ENCODE measurements at regions not wholly inside any gene's neighbourhood (a gene's known extent, or its start where the extent isn't known, plus 50 kb on each side); places are given as distances from the start of the nearest gene placed in this dataset.

DNA sequence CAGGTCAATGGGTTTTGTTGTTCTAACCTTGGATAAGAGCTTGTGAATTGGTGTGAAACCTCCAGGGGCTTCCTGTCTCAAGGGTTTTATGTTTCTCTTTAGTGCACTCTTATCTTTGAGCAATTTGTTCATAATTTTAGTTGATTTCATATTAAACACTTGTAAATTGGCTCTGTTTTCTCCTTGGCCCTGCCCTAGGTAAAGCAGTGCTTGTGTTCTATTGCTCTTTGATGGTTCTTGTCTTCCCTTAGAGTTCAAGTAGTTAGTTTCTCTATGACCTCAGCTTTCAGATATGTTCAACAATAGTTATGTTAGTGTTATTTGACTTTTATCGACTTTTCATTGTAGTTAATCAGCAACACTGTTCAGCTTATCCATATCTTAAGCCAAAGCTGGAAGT is 566.4 kb upstream of the POT1 start:
- DNase-seq = no peak
- BruUV-seq (replicated peaks) = no TSS peak
- Histone ChIP-seq H3K4me3 (ENCODE audit: low read depth, low read length) (no peak overlapping the region), H3K27me3 (replicated peaks; ENCODE audit: control insufficient read depth, insufficient read depth, low read length) (no peaks in the 10 kb centered on the region), H3K36me3 (ENCODE audit: control insufficient read depth, insufficient read depth, low read length) (no peaks in the 10 kb centered on the region), H3K9me3 (no peaks in the 10 kb centered on the region), H3K4me1 (no peaks in the 10 kb centered on the region)
- Mint-ChIP-seq H3K36me3 (ENCODE audit: insufficient read depth, unreplicated experiment) (no peaks in the 10 kb centered on the region), H3K27me3 (ENCODE audit: insufficient read depth, unreplicated experiment) (no peaks in the 10 kb centered on the region), H3K4me3 (ENCODE audit: unreplicated experiment) (no peak overlapping the region), H3K9me3 (ENCODE audit: unreplicated experiment) (no peaks in the 10 kb centered on the region), H3K27ac (ENCODE audit: unreplicated experiment) (no peak overlapping the region), H3K4me1 (ENCODE audit: low read depth, unreplicated experiment) (no peaks in the 10 kb centered on the region)
- CTCF ChIA-PET = no interaction called here
- intact Hi-C loops (cut with micrococcal nuclease; ENCODE audit: unreplicated experiment) = no loop called here
- POLR2A ChIA-PET = no interaction called here
- TF ChIP-seq, protein P1, sequence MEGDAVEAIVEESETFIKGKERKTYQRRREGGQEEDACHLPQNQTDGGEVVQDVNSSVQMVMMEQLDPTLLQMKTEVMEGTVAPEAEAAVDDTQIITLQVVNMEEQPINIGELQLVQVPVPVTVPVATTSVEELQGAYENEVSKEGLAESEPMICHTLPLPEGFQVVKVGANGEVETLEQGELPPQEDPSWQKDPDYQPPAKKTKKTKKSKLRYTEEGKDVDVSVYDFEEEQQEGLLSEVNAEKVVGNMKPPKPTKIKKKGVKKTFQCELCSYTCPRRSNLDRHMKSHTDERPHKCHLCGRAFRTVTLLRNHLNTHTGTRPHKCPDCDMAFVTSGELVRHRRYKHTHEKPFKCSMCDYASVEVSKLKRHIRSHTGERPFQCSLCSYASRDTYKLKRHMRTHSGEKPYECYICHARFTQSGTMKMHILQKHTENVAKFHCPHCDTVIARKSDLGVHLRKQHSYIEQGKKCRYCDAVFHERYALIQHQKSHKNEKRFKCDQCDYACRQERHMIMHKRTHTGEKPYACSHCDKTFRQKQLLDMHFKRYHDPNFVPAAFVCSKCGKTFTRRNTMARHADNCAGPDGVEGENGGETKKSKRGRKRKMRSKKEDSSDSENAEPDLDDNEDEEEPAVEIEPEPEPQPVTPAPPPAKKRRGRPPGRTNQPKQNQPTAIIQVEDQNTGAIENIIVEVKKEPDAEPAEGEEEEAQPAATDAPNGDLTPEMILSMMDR (IDR thresholded peaks at IDR 0.05; ENCODE audit: insufficient read depth in 1 of 2, low read depth in 1 of 2, low read length in 1 of 2, severe bottlenecking in 1 of 2, unreplicated experiment in 1 of 2) = no peak

DNA sequence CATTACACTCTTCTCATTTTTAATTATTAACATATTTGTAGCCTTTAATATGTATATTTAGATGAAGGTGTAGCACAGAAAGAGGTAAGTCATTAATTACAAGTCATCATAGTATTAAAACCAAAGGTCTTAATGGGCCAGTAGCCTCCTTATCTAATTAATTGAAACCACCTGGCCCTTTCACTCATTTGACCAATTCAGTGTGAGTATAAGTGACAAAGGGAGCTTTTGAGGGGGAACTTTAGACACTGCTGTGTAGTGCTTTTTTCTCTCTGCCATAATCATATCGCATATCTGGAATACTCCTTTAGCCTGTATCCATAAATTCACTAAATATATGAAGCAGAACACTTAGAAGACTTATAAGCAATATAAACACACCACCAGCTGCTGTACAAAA is 562.9 kb upstream of the POT1 start:
- H3K4me1 ChIP-seq = no peaks in the 10 kb centered on the region
- DNase-seq = no peak
- H3K36me3 ChIP-seq (ENCODE audit: control insufficient read depth, insufficient read depth, low read length) = no peaks in the 10 kb centered on the region
- TF ChIP-seq, protein P1 (IDR thresholded peaks at IDR 0.05; ENCODE audit: insufficient read depth in 1 of 2, low read depth in 1 of 2, low read length in 1 of 2, severe bottlenecking in 1 of 2, unreplicated experiment in 1 of 2) = no peak
- no peaks in the 10 kb centered on the region for H3K27me3 ChIP-seq (replicated peaks; ENCODE audit: control insufficient read depth, insufficient read depth, low read length)
- H3K4me3 ChIP-seq (ENCODE audit: low read depth, low read length) = no peak overlapping the region
- Mint-ChIP-seq H3K4me3 (ENCODE audit: unreplicated experiment) (no peak overlapping the region), H3K27me3 (ENCODE audit: insufficient read depth, unreplicated experiment) (no peaks in the 10 kb centered on the region), H3K27ac (ENCODE audit: unreplicated experiment) (no peak overlapping the region), H3K36me3 (ENCODE audit: insufficient read depth, unreplicated experiment) (no peaks in the 10 kb centered on the region), H3K4me1 (ENCODE audit: low read depth, unreplicated experiment) (no peaks in the 10 kb centered on the region), H3K9me3 (ENCODE audit: unreplicated experiment) (no peaks in the 10 kb centered on the region)
- no peaks in the 10 kb centered on the region for H3K9me3 ChIP-seq
- ChIA-PET CTCF (no interaction called here), POLR2A (no interaction called here)
- intact Hi-C loops (cut with micrococcal nuclease; ENCODE audit: unreplicated experiment) = no loop called here
- BruUV-seq (replicated peaks) = no TSS peak

DNA sequence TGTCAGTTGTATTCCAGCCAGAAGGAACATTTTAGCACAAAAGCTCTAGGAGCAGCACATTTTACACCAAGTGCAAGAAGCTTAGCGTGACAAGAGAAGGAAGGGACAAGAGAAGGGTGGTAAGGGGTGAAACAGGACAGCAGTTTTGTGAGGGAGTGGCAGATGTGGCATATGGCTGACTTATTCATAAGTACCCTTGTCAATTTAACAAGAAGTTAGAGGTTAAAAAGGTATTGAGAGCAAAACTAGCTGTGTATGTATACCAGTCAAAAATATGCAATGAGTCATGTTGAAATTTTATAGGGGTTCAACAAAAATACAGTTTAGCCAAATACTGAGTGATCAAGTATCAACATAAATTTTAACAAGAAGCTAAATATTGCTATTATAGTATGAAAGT is 561.5 kb upstream of the POT1 start:
- CTCF ChIA-PET = no interaction called here
- H3K4me1 Mint-ChIP-seq (ENCODE audit: low read depth, unreplicated experiment) = no peaks in the 10 kb centered on the region
- Histone ChIP-seq H3K4me1 (no peaks in the 10 kb centered on the region), H3K36me3 (ENCODE audit: control insufficient read depth, insufficient read depth, low read length) (no peaks in the 10 kb centered on the region), H3K4me3 (ENCODE audit: low read depth, low read length) (no peak overlapping the region), H3K9me3 (no peaks in the 10 kb centered on the region), H3K27me3 (replicated peaks; ENCODE audit: control insufficient read depth, insufficient read depth, low read length) (no peaks in the 10 kb centered on the region)
- intact Hi-C loops (cut with micrococcal nuclease; ENCODE audit: unreplicated experiment) = no loop called here
- POLR2A ChIA-PET = no interaction called here
- TF ChIP-seq, protein P1 (IDR thresholded peaks at IDR 0.05; ENCODE audit: insufficient read depth in 1 of 2, low read depth in 1 of 2, low read length in 1 of 2, severe bottlenecking in 1 of 2, unreplicated experiment in 1 of 2) = no peak
- H3K36me3 Mint-ChIP-seq (ENCODE audit: insufficient read depth, unreplicated experiment) = no peaks in the 10 kb centered on the region
- no peak overlapping the region for H3K4me3 Mint-ChIP-seq (ENCODE audit: unreplicated experiment)
- no peaks in the 10 kb centered on the region for H3K27me3 Mint-ChIP-seq (ENCODE audit: insufficient read depth, unreplicated experiment)
- BruUV-seq (replicated peaks) = no TSS peak
- H3K27ac Mint-ChIP-seq (ENCODE audit: unreplicated experiment) = no peak overlapping the region
- H3K9me3 Mint-ChIP-seq (ENCODE audit: unreplicated experiment) = no peaks in the 10 kb centered on the region
- no peak for DNase-seq

All from Caco-2 (cell line).